GM21526 (cell line): ENCODE measurements at regions not wholly inside any gene's neighbourhood (a gene's known extent, or its start where the extent isn't known, plus 50 kb on each side); places are given as distances from the start of the nearest gene placed in this dataset.
A peak's percentile ranks its signal among the peaks of the same experiment; 100 is the strongest.

Experiments used
- ATAC-seq: cut with Tn5 transposase; IDR thresholded peaks from one replicate; pipeline ENCODE4 v1.9.1; 2021; ENCODE audit warnings: moderate library complexity; ENCODE audit not compliant: unreplicated experiment, low FRiP score

DNA sequence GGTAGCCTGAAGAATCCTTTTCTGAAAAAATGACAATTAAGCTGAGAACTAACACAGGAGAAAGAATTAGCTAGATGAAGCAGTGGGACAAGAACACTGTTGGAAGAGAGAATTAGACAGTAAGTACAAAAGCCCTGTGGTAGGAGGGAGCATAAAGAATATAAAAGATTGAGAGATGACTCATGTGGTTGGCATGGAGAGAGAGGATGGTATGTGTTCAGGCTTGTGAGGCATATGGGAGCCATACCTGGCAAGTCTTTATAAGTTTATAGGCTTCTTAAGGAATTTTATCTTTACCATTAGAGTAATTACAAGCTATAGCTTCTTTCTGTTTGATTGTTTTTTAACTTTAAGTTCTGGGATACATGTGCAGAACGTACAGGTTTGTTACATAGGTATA is 325.0 kb downstream of the ARL6IP6 start:
- no peak for ATAC-seq

DNA sequence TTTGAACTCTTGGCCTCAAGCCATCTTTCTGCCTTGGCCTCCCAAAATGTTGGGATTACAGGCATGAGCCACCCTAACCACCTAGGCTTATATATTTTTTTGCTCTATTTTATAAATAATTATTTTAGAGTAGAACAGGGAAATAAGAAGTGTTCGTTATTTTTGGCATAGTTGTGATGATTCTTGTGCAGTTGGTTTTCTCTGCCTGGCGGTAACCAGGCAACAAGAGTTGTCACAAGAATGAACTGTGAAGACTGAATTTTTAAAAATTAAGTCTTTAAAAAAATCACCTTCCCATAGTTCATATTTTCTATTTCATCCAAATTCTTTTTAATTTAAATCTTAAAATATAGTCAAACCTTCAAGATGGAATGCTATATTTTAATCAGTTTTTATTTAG is 310.2 kb downstream of the ARL6IP6 start:
- no peak for ATAC-seq

DNA sequence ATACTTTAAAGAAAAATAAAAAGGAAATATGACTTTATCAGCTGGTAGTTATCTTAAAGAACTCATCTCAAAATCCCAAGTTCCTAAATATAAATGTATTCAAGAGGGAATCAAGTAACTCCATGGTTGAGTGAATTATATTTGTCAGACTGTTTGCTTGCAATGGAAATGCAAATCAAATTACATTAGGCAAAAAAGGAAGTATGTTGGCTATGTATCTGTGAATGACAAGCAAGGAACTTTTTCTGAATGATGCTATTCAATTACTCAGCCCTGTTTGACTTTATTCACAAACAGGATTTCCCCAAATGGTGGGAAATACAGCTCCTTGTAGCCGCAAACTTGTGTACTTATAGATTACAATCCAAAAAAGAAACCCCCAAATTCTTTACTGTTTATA is 309.1 kb downstream of the ARL6IP6 start:
- ATAC-seq, result no peak

DNA sequence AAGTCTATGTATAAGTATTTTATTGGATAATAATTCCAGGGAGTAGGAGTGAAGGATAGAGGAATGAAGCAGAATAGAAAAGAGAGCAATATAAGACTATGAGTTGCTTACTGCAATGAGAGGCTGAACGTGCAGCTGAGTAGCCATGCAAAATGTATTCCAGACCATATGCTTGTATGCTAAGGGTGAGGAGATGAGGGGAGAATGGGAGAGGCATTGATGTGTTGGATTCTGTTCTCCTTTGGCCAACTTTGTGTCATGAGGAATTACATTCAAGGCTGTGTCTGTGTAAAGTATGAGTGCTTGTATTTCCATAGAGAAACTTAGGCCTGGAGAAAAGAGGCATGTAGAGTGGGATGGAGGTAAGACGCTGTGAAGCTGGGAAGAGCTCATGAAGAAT is 301.8 kb downstream of the ARL6IP6 start:
- ATAC-seq, result no peak

DNA sequence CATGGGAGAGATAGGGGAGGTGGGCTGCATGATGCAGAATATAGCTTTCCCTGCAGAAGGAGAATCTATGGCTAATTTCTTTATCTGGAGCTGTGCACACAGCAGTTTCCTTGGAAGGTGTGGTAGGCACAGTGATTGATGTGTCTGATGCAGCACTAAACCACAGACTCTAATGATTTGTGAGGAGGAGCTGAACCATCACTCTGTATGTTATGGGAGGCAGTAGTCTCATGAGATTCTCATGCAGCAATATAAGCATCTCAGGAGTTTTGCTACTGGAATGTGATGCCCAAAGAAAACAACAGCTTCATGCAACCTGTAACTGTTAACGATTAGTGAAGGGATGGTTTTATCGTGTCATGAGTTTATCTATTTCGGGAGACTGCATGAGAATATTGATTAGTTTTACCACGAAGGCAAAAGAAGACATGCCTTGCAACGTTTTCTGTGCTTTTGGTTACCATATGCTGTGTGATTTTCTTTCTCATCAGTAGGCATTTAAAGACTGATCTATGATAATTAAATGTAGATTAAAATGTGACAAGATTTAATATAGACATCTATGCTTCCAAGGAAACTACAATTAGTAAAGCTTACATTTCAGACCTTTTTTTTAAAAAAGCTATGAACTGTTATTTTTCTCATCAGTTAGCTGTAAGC is 286.8 kb downstream of the ARL6IP6 start:
- peak; percentile 40 for ATAC-seq

DNA sequence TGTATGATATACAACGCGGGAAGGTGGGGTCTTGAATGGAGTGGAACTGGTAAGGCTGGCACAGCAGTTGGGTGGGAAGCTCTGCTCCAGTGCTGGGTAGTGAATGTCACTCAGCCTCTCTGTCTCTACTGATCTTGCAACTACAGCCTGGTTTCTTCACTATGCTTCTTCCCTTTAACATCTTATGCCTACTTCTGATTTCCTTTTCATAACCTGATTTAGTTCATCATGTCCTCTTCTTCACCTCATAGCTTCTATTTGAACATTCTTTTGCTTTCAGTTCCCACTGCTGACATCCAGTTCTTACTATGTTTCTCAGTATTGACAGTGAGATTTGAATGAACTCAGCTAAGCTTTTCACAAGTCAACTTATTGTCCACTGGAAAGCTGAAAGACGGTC is 286.2 kb downstream of the ARL6IP6 start:
- peak; percentile 61 for ATAC-seq

DNA sequence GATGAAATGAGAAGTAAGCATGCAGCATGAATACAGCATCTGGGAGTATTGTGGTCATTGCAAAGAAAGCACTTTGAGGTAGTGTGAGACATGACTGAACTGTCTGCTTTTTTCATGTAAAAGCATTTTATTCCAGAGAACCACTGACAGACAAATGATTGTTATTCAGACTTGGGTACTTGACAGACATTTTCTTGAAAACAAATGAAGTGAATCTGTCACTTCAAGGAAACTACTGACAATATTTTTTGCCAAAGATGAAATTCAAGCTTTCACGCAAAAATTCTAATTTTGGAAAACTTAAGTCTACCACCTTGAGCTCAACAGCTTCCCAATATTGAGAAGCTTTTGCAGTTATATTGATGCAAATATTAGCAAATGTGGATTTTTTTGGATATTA is 255.7 kb downstream of the ARL6IP6 start:
- no peak for ATAC-seq

DNA sequence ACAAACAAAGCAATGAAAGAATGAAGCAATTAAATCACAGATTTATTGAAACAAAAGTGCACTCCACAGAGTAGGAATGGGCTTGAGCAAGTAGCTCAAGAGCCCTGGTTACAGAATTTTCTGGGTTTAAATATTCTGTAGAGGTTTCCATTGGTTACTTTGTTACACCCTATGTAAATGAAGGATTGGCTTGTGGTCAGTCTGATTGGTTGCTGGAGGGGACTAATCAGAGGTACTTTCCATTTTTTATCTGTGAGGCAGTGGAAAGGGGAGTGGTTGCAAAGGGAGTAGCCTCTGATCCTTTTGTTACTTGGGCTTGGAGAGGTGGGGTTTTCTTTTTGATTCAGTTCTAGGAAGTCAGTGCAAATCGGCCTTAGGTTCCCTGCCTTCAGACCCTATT is 253.3 kb downstream of the ARL6IP6 start:
- no peak for ATAC-seq

DNA sequence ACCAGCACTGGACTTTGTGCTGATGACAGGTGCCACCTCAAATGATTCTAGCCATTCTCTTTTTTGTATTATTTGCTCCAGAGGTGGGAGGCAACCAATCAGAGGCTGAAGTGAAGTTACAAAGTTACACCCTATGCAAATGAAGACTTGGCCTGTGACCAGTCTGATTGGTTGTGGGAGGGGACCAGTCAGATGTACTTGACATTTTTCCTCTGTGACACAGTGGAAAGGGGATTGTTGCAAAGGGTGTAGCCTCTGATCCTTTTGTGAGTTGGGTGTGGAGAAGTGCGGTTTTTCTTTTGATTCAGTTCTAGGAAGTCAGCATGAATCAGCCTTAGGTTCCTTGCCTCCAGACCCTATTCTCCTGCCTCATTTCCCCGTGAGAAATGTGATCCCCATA is 244.0 kb downstream of the ARL6IP6 start:
- ATAC-seq, result no peak

DNA sequence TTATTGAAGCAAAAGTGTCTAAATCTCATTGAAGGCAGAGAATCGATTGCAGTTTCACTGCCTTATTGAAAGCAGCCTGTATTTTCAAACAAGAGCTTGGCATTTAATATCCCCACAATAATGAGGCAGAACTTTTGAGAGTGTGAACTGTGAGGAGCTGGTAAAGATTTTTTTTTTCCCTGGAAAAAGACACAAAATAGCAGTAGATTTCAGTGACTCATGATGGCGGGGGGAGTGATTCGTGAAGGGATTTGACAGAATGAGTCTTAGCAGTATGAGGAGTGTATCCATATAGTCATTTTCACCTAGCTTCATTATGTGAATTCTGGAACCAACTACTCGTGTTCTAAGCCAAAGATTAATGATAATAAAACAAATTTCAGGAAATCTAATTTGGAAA is 242.9 kb downstream of the ARL6IP6 start:
- no peak for ATAC-seq

DNA sequence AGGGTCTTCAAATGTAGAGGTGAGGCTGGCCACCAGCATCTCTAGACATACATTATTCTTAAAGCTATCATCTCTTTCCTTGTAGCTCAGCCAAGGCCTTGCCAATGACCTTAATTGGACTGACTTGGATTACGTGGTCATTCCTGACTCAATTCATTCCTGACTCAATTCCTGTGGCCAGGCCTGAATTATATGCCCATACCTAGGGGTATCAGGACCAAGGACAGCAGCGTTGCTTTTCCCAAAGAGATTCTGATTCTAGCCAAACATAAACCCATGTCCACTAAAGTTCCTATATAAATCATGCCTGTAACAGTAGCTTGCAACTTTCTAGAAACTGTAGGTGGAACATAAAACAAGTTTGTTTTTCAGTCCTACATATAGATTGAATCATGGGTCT is 231.7 kb downstream of the ARL6IP6 start:
- no peak for ATAC-seq

DNA sequence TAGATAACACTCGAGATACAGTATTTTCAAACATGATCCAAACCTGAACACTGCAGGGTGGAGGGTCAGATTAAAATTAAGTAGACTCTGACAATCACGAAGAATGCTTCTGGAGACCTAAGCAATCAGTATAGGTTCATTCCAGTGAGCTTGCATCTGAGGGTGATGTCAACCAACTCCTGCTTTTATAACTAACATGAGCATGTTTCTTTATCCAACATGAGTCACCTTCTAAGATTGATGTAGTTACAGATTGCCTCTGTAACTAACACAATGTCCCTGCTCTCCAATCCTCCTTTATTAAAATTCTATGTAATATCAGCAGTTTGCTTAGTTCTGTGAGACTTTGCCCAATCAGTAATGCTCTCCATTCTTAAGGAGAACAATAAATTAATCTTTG is 225.7 kb downstream of the ARL6IP6 start:
- ATAC-seq, result no peak

DNA sequence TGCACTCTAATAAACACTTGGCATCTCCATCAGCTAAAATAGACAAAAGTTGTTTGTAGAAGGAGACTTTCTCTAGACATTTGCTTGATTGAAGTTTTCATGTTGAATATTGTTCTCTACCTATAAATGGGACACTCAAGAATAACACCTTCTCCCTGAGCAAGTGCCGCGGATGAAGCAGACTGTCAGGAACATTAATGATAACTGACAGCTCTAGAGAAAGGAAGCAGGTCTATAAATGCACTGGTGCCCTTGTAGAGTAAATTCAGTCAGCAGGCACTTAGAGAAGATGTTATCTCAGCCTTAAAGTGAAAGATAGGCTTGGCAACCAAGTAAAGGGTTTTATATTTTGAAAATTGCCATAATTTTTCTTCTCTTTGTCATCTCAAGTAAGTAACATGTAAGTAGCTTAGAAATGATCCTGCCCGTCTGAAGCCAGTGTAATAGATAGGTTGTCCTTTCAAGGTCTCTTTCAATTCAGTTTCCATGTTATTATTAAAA is 224.6 kb downstream of the ARL6IP6 start:
- ATAC-seq, result no peak

DNA sequence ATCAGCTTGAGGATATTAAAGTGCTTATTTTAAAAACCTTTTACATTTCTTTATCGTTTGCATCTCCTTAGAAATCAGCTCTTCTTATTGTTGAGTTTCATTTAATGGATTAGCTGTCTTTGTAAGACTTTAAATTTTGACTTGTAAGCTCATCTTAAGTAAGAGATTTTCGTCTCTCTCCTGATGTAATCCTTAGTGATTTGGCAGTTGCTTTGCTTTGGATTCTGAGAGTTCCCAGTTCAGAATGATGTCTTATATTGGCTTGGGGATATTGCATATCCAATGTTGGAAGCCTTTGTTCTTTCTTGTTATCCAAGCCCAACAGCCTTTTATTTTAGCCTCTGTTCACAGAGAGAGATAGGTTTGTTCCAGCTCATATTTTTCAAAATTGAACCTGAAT is 212.1 kb downstream of the ARL6IP6 start:
- no peak for ATAC-seq

DNA sequence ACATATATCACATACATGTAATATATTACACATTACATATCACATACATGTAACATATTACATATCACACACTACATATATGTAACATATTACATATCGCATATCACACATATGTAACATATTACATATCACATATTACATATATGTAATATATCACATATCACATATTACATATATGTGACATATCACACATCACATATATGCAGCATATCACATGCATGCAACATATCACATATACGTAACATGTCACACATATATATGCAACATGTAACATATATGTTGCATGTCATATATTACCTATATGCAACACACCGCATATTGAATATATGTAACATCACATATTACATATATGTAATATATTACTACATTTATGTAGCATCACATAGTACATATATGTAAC is 211.2 kb downstream of the ARL6IP6 start:
- ATAC-seq, result no peak

DNA sequence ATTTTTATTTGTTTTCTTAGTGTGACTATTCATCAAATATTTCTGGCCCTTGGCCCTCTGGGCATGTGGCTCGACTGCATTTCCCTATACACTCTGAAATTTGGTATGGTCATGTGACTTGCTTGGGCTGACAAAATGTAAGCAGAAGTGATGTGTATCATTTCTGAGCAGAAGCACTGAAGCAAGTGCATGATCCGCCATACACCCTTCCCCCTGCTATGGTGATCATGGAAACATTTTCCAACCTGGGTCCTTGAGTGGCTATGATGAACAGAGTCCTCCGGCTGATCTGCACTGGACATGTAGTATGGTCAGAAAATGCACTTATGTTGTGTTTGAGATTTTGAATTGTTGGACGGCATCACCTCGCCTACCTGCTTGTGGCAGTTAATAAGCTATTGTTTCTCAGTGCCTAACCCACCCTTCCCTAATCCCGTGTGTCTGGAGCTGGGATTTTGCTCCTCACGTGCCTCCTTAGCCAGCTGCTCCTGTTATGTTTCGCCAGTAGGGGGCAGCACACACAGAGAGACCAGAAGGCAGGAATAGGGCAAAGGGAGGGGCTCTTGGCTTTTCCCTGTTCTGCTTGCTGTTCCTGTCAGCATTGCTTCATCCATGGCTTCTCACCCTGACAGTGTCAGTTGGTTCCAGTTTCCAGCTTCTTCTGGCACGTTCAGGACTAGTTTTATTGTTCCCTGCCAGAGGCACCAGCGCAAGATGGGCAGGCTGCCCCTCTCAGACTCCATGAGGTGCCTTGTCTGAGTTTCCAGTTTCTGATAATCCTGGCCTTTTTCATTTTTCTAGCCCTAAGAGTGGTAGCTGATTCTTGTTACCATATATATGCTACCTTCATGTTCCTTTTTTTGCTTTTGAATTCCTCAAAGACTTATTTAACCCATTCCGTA is 207.4 kb downstream of the ARL6IP6 start:
- peak; percentile 94 for ATAC-seq

DNA sequence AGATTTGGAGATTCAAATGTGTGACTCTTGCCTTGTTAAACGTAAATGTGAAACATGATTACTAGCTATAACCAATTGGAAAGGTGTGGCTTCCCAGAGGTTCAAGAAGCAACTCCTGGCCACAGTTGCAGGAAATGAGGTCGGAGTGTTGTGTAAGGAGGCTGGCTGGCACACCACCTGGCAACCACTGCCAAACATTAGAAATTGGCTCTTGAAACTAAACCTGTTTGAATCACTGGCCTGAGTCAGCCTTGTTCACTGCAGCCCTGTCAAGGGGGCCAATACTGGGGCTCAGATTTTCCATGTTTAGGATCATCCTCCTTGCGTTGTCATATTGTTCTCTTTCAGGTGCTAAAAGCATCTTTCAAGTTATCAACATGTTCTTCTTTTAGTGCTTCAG is 206.3 kb downstream of the ARL6IP6 start:
- ATAC-seq, result no peak

DNA sequence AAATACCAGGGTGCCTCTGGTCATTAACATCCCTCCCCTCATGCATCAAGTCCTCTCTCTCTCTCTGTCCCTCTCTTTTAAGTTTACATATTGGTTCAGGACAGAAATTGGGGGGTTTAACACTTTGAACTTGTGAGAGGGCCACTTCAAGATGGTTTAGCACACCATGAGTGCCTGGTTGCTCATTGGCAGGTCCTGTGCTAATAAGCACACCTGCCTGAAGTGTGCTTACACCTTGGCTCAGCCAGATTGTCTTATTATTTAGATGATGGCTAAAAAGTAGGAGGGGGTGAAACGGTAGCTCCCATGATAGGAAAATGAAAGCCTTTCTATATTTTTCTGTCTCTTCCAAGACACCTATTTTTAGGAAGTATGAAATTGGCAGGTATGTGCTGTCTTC is 205.8 kb downstream of the ARL6IP6 start:
- ATAC-seq, result no peak

DNA sequence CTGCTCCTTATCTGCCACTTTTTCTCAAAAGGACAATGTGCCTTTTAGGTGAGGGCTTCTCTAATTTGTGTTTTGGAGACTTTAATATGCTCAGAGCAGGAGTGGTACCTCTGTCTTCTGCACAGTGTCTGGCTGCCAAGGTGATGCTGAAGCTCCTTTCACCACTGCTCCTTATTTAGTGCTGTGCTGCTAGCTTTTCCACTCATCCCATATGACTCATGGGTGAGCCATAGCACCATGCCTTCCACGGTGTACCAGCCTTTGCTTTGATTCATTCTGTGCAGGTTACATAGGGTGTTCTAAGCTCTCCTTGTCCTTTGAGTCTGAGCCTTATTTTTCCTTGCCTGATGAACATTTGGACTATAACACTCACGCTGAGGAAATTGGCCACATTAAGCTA is 202.4 kb downstream of the ARL6IP6 start:
- no peak for ATAC-seq

DNA sequence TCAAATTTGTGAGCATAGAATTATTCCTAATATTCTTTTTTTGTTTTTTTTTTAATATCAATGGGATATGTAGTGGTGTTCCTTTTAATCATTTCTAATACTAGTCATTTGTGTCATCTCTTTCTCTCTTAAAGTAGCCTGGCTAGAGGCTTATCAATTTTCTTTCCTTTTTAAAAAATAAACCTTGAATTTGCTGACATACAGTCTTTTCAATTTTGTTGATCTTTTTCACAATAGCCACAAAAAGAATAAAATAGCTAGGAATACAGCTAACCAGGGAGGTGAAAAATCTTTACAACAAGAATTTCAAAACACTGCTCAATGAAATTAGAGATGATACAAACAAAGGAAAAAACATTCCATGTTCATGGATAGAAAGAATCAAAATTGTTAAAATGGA is 192.6 kb downstream of the ARL6IP6 start:
- no peak for ATAC-seq

DNA sequence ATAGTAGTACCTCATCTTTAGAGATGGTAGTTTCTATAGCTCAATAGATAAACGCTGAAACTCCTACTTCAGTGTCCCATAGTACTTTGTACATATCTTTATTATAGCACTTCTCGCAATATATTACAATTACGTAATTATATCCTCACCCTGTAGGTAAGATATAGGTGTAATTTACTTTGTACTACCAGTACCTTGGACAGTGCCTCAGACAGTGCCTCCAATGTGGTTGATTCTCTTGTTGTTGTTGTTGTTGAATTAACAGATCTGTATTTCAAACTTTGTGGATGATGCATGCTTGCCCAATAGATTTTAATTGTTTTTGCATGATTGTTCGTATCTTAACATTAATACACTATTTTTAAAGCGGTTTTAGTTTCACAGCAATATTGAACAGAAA is 188.6 kb downstream of the ARL6IP6 start:
- ATAC-seq, result no peak

DNA sequence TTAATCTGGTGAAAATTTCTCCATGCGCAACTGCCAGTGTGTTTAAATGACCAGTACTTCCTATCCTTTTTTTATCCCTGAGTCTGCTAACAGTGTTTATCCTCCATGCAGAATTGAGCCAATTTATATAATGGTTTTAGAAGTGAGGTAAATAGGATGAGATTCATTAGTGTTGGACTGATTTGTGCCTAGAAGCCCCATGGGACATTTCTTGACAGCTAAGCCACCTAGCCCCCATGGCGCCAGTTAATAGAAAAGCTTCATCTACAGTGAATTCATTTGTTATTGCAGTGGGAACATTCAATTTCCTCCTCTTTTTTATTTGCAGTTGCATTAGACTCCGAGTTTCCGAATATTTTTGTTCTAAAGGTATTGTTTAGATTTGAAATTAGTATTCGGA is 175.6 kb downstream of the ARL6IP6 start:
- ATAC-seq, result no peak
